K562 (cell line): ENCODE measurements at regions not wholly inside any gene's neighbourhood (a gene's known extent, or its start where the extent isn't known, plus 50 kb on each side); places are given as distances from the start of the nearest gene placed in this dataset.

Source experiments
- ATAC-seq: fragments of 200-7000 bp; cut with Tn5 transposase; 3 replicates; pipeline ENCODE4 v1.9.1; 2020; ENCODE audit warnings: moderate library complexity
- BruUV-seq: library from RNA; stranded (reverse); fragments of 400-500 nt; replicated peaks from 2 replicates; lab custom pipeline; 2021; lab: Mats Ljungman, UMichigan
- CTCF ChIA-PET: fragments of 300-600 bp; formaldehyde crosslinking; extraction: SDS; loops from one replicate; lab custom pipeline; 2021; ENCODE audit warnings: low intra/inter-chr PET ratio; lab: Yijun Ruan, JAX
- POLR2A ChIA-PET: fragments of 300-600, 350-650 bp; sonication (Branson Sonifier 250); formaldehyde crosslinking; extraction: SDS; loops from one replicate; lab custom pipeline; 2021; ENCODE audit warnings: antibody characterized with exemption, inconsistent platforms; lab: Yijun Ruan, JAX
- DNase-seq, 4 experiments: peaks; one replicate each; pipeline versions ENCODE4 v3.0.0 to v3.0.0-alpha.2; 2011 to 2018; ENCODE audit warnings: low spot score in 3 of 4, mixed read lengths in 3 of 4; ENCODE audit errors: extremely low read depth in 1 of 4
- FAIRE-seq: peaks from 2 replicates; lab custom pipeline; 2011; peaks lifted over from hg19 to GRCh38; lab: Jason Lieb, UNC
- H2AFZ ChIP-seq: 2 replicates; pipeline ENCODE4 v1.6.0; 2011; ENCODE audit warnings: low read depth, low read length, control low read depth, inconsistent platforms
- H3K27ac ChIP-seq: fragments of 200-600 bp; 3 replicates; pipeline ENCODE4 v1.8.0; 2011; ENCODE audit warnings: low read depth, mild to moderate bottlenecking, control low read depth, inconsistent platforms, low read length, moderate library complexity, mixed read lengths; ENCODE audit errors: extremely low read depth
- H3K27me3 ChIP-seq, 2 experiments: fragments of 300-600 bp in 1 of 2; 2 replicates in 1 of 2; 3 replicates in 1 of 2; pipeline versions ENCODE4 v1.6.0 to v1.8.0; 2011; ENCODE audit warnings: inconsistent platforms in 2 of 2, low read length in 2 of 2, mild to moderate bottlenecking in 1 of 2, mixed read lengths in 1 of 2, moderate library complexity in 1 of 2; ENCODE audit not compliant: control insufficient read depth in 2 of 2, insufficient read depth in 2 of 2
- H3K36me3 ChIP-seq: fragments of 300-600 bp; 3 replicates; pipeline ENCODE4 v1.8.0; 2011; ENCODE audit warnings: mild to moderate bottlenecking, low read length, inconsistent platforms; ENCODE audit not compliant: control insufficient read depth, insufficient read depth
- H3K4me1 ChIP-seq, 2 experiments: fragments of 200-600 bp in 1 of 2; replicated peaks in 1 of 2; 2 replicates in 1 of 2; 3 replicates in 1 of 2; pipeline versions ENCODE4 v1.5.1 to v1.8.0; 2011; ENCODE audit warnings: inconsistent platforms in 2 of 2, low read length in 2 of 2, mild to moderate bottlenecking in 1 of 2, mixed read lengths in 1 of 2, moderate library complexity in 1 of 2; ENCODE audit not compliant: control insufficient read depth in 2 of 2, insufficient read depth in 2 of 2
- H3K4me2 ChIP-seq: 2 replicates; pipeline ENCODE4 v1.6.1; 2011; ENCODE audit warnings: low read length, control low read depth, inconsistent platforms, mixed read lengths; ENCODE audit not compliant: insufficient read depth
- H3K4me3 ChIP-seq: fragments of 200-600 bp; sonication (generic), shearing (Covaris generic); 2 replicates; pipeline ENCODE4 v1.5.1; 2016; ENCODE audit warnings: control low read depth, inconsistent platforms
- H3K79me2 ChIP-seq: fragments of 200-600 bp; 3 replicates; pipeline ENCODE4 v1.8.0; 2011; ENCODE audit warnings: low read length, inconsistent platforms; ENCODE audit not compliant: control insufficient read depth, insufficient read depth
- H3K9ac ChIP-seq, 2 experiments: 2 replicates each; pipeline versions ENCODE4 v1.6.0 to v1.6.1; 2011; ENCODE audit warnings: low read depth in 2 of 2, low read length in 2 of 2, control low read depth in 1 of 2, inconsistent platforms in 1 of 2, mild to moderate bottlenecking in 1 of 2, mixed read lengths in 1 of 2; ENCODE audit not compliant: insufficient read depth in 1 of 2
- H3K9me1 ChIP-seq: one replicate; pipeline ENCODE4 v1.6.0; 2011; ENCODE audit warnings: inconsistent platforms, mild to moderate bottlenecking, low read length, moderate library complexity; ENCODE audit not compliant: control insufficient read depth, insufficient read depth
- H3K9me3 ChIP-seq: replicated peaks from 2 replicates; pipeline ENCODE4 v1.5.1; 2011; ENCODE audit warnings: low read depth, low read length, inconsistent platforms; ENCODE audit not compliant: control insufficient read depth, insufficient read depth
- H4K20me1 ChIP-seq: replicated peaks from 2 replicates; pipeline ENCODE4 v1.6.1; 2011; ENCODE audit warnings: low read length, inconsistent platforms, mixed read lengths; ENCODE audit not compliant: control insufficient read depth, insufficient read depth
- ERF ChIP-seq: fragments of 450-650 bp; formaldehyde crosslinking; IDR thresholded peaks from 2 replicates; pipeline ENCODE4 v1.4.0; 2020; ENCODE audit warnings: mild to moderate bottlenecking, mixed read lengths
- GATAD2B ChIP-seq: fragments of 450-650 bp; IDR thresholded peaks from 2 replicates; pipeline ENCODE4 v1.6.1; 2017; ENCODE audit warnings: mild to moderate bottlenecking, borderline replicate concordance
- HDAC1 ChIP-seq, 2 experiments: fragments of 450-650 bp; IDR thresholded peaks; 2 replicates each; pipeline ENCODE4 v1.6.1; 2016 to 2017; ENCODE audit warnings: inconsistent platforms in 1 of 2, mild to moderate bottlenecking in 1 of 2, moderate library complexity in 1 of 2
- KDM4B ChIP-seq, 2 experiments: fragments of 450-650 bp in 1 of 2; sonication (generic) in 1 of 2; IDR thresholded peaks; 2 replicates each; pipeline ENCODE4 v1.6.1; 2016 to 2017; ENCODE audit warnings: borderline replicate concordance in 2 of 2, antibody characterized with exemption in 1 of 2, low read depth in 1 of 2, mild to moderate bottlenecking in 1 of 2
- MEIS2 ChIP-seq: fragments of 450-650 bp; IDR thresholded peaks from 2 replicates; pipeline ENCODE4 v1.6.1; 2014; ENCODE audit warnings: mild to moderate bottlenecking; ENCODE audit not compliant: partially characterized antibody
- MYBL2 ChIP-seq, 2 experiments: fragments of 450-650 bp in 1 of 2; sonication (generic) in 1 of 2; formaldehyde crosslinking in 1 of 2; IDR thresholded peaks; 2 replicates each; pipeline versions ENCODE4 v1.6.1 to v1.8.1; 2017 to 2022; ENCODE audit warnings: borderline replicate concordance in 1 of 2, inconsistent platforms in 1 of 2, low read depth in 1 of 2, mild to moderate bottlenecking in 1 of 2, missing genetic modification reagents in 1 of 2, moderate library complexity in 1 of 2
- NCOA1 ChIP-seq: fragments of 450-650 bp; IDR thresholded peaks from 2 replicates; pipeline ENCODE4 v1.6.1; 2016; ENCODE audit warnings: low read depth
- RAD21 ChIP-seq, 2 experiments: fragments of 250-450 bp in 1 of 2; fragments of 450-650 bp in 1 of 2; sonication (Bioruptor Pico) in 1 of 2; formaldehyde crosslinking in 1 of 2; IDR thresholded peaks in 1 of 2; conservative IDR thresholded peaks in 1 of 2; 2 replicates each; pipeline versions ENCODE4 v1.4.0 to v1.8.0; 2020 to 2022; ENCODE audit warnings: mild to moderate bottlenecking in 2 of 2, moderate library complexity in 1 of 2
- RBM15 ChIP-seq: fragments of 200-400 bp; formaldehyde crosslinking; IDR thresholded peaks from 2 replicates; pipeline ENCODE4 v1.6.1; 2018; ENCODE audit warnings: mild to moderate bottlenecking, low read length, moderate library complexity; ENCODE audit not compliant: insufficient read depth
- RFX1 ChIP-seq: fragments of 450-650 bp; IDR thresholded peaks from 2 replicates; pipeline ENCODE4 v1.6.1; 2016; ENCODE audit warnings: mild to moderate bottlenecking, moderate library complexity
- ZNF12 ChIP-seq: sonication (generic); formaldehyde crosslinking; IDR thresholded peaks from 2 replicates; pipeline ENCODE4 v1.4.0; 2020; ENCODE audit warnings: mild to moderate bottlenecking, missing genetic modification reagents
- ZNF175 ChIP-seq: fragments of 200-800 bp; sonication (Bioruptor generic); IDR thresholded peaks from 2 replicates; pipeline ENCODE4 v1.6.1; 2016; ENCODE audit warnings: low read depth, mild to moderate bottlenecking, missing genetic modification characterization, missing compliant biosample characterization
- in situ Hi-C: fragments of 300-500 bp; cut with MboI; formaldehyde crosslinking; loops from 4 replicates; pipeline ENCODE4 v1.15.0; 2018; ENCODE audit warnings: inconsistent platforms, mixed read lengths
- intact Hi-C: fragments of 100-400 bp; cut with micrococcal nuclease; formaldehyde crosslinking; loops from 2 replicates; pipeline ENCODE4 v1.14.2; 2022
- TF ChIP-seq, protein P1 (sequence below): fragments of 250-450 bp; sonication (Bioruptor Pico); IDR thresholded peaks from 2 replicates; pipeline ENCODE4 v1.5.0; 2021

GRCh38 chr4:95625020-95625419 is 76.2 kb upstream of the UNC5C start:
- Histone ChIP-seq H3K4me1 (no peaks in the 10 kb centered on the region), H2AFZ (no peak overlapping the region), H4K20me1 (no peaks in the 10 kb centered on the region), H3K9ac (no peak overlapping the region), H3K9me1 (no peaks in the 10 kb centered on the region), H3K4me3 (no peak overlapping the region), H3K36me3 (no peaks in the 10 kb centered on the region), H3K9me3 (no peaks in the 10 kb centered on the region), H3K4me2 (no peak overlapping the region), H3K27ac (no peak overlapping the region), H3K79me2 (no peaks in the 10 kb centered on the region), H3K27me3 (no peaks in the 10 kb centered on the region)
- in situ Hi-C loops (no loop called here), intact Hi-C loops (no loop called here)
- no peak for FAIRE-seq
- TF ChIP-seq MYBL2 (IDR thresholded peaks at IDR 0.05; ENCODE audit: low read depth) (no peak), MYBL2 (CRISPR knock-in tag; IDR thresholded peaks at IDR 0.05; ENCODE audit: borderline replicate concordance) (no peak), NCOA1 (no peak), MEIS2 (no peak), HDAC1 (IDR thresholded peaks at IDR 0.05) (no peak), KDM4B (IDR thresholded peaks at IDR 0.05; ENCODE audit: borderline replicate concordance in 2 of 2, low read depth in 1 of 2) (no peak), RFX1 (no peak), GATAD2B (no peak), RBM15 (no peak), RAD21 (CRISPR knock-in tag; conservative IDR thresholded peaks at IDR 0.05 in 1 of 2, IDR thresholded peaks at IDR 0.05 in 1 of 2) (no peak), ZNF175 (CRISPR knock-in tag) (no peak), ERF (CRISPR knock-in tag) (no peak), ZNF12 (no peak)
- TF ChIP-seq, protein P1, sequence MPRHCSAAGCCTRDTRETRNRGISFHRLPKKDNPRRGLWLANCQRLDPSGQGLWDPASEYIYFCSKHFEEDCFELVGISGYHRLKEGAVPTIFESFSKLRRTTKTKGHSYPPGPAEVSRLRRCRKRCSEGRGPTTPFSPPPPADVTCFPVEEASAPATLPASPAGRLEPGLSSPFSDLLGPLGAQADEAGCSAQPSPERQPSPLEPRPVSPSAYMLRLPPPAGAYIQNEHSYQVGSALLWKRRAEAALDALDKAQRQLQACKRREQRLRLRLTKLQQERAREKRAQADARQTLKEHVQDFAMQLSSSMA (CRISPR knock-in tag), result no peak
- ChIA-PET POLR2A (no interaction called here), CTCF (no interaction called here)
- no peak for ATAC-seq
- no TSS peak for BruUV-seq
- no peak for DNase-seq
